ENCODE measurements at regions not wholly inside any gene's neighbourhood (a gene's known extent, or its start where the extent isn't known, plus 50 kb on each side); places are given as distances from the start of the nearest gene placed in this dataset.

DNA sequence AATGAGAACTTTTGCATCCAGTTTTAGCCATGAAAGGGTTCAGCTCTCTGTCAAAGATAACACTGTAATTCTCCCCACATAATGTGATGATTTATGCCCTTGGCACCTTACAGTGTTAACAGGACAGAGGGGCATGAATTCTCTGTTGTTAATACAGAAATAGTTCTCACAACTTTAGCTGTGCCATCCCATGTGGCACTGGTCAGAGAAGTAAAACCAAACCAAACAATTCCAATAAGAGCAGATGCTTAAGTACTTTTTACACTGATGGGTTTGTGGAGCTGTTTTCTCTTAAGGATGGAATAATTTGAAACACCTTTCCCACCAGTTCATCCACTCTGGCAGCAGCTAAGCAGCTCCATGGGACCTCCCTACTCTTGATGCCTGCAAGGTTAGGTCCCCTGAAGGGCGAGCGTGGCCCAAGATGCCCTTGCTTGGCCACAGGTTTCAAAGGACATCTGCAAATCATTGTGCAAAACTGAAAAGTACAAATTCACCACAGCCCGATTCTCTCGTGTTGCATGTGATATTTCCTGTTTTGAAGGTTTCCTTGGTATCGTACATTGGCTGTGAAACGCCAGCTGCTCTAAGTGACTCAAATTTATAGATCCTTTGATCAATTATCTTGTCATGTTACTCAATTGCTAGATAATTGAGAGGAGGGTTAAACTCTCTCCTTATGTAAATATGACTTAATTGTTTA lies 82.5 kb upstream of the CREB5 start:
- TF ChIP-seq, protein P1, sequence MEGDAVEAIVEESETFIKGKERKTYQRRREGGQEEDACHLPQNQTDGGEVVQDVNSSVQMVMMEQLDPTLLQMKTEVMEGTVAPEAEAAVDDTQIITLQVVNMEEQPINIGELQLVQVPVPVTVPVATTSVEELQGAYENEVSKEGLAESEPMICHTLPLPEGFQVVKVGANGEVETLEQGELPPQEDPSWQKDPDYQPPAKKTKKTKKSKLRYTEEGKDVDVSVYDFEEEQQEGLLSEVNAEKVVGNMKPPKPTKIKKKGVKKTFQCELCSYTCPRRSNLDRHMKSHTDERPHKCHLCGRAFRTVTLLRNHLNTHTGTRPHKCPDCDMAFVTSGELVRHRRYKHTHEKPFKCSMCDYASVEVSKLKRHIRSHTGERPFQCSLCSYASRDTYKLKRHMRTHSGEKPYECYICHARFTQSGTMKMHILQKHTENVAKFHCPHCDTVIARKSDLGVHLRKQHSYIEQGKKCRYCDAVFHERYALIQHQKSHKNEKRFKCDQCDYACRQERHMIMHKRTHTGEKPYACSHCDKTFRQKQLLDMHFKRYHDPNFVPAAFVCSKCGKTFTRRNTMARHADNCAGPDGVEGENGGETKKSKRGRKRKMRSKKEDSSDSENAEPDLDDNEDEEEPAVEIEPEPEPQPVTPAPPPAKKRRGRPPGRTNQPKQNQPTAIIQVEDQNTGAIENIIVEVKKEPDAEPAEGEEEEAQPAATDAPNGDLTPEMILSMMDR (IDR thresholded peaks at IDR 0.05): no peak
- TF ChIP-seq POLR2A (IDR thresholded peaks at IDR 0.05) (no peak), EP300 (IDR thresholded peaks at IDR 0.05) (no peak)
